Memory B cell (primary cell): ENCODE measurements at regions not wholly inside any gene's neighbourhood (a gene's known extent, or its start where the extent isn't known, plus 50 kb on each side); places are given as distances from the start of the nearest gene placed in this dataset.

Experiments used
- ATAC-seq: fragments of 150-1000 bp; cut with Tn5 transposase; 2 replicates; pipeline ENCODE4 v1.10.0; 2021; ENCODE audit warnings: low read depth, mild to moderate bottlenecking, moderate library complexity
- DNase-seq, 2 donors: peaks; one replicate each; pipeline ENCODE4 v3.0.0; 2022; ENCODE audit warnings: low spot score in 2 of 2
- H3K27ac Mint-ChIP-seq: one replicate; pipeline ENCODE4 v1.8.0; 2022; ENCODE audit warnings: mild to moderate bottlenecking, moderate library complexity, mixed read lengths
- H3K27me3 Mint-ChIP-seq: one replicate; pipeline ENCODE4 v1.8.0; 2022; ENCODE audit warnings: mixed read lengths
- H3K36me3 Mint-ChIP-seq: one replicate; pipeline ENCODE4 v1.8.0; 2022; ENCODE audit warnings: mild to moderate bottlenecking, mixed read lengths
- H3K4me1 Mint-ChIP-seq: one replicate; pipeline ENCODE4 v1.8.0; 2022; ENCODE audit warnings: mixed read lengths
- H3K4me3 Mint-ChIP-seq: one replicate; pipeline ENCODE4 v1.8.0; 2022; ENCODE audit warnings: mild to moderate bottlenecking, moderate library complexity, mixed read lengths
- H3K9me3 Mint-ChIP-seq: one replicate; pipeline ENCODE4 v1.8.0; 2022; ENCODE audit warnings: mixed read lengths

DNA sequence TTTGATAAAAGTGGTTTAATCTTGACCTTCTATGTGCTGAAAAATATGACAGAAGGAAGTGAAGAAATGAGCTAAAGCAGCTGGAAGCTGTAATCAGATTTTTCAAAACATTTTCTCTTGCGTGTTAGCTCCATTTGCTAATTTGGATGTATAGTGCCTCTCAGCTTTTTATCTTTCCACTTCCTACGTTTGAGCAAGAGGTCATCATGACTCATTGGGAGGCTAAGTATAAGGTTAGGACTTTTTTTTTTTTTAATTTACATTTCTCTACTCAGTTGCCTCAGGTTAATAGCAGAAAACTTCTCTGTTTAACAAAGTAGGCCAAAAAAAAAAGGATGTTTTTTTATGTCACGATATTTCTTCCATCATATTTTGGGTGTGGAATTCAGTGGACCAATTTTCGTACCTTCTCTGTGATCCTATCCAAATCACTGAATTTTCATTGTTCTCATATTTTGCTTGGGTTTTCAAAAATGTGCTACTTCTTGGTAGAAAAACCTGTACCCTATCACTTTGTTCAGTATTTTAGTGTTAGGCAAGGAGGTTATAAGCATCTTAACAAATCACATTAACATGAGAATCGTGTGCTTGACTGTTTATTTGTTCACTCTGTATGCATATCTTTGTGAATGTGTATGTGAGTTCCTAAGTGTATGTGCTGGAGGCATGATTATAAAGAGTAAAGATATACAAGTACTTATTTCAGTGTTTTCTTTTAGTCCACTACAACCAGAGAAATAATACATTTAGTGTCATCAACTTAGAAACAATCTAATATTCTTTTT lies 1028.3 kb upstream of the EYS start:
- Mint-ChIP-seq H3K4me3 (no peak overlapping the region), H3K9me3 (peaks cover 6% of the 10 kb centered on the region), H3K36me3 (no peaks in the 10 kb centered on the region), H3K27me3 (no peaks in the 10 kb centered on the region), H3K4me1 (no peaks in the 10 kb centered on the region), H3K27ac (no peak overlapping the region)
- ATAC-seq (no peak), DNase-seq (no peak)

DNA sequence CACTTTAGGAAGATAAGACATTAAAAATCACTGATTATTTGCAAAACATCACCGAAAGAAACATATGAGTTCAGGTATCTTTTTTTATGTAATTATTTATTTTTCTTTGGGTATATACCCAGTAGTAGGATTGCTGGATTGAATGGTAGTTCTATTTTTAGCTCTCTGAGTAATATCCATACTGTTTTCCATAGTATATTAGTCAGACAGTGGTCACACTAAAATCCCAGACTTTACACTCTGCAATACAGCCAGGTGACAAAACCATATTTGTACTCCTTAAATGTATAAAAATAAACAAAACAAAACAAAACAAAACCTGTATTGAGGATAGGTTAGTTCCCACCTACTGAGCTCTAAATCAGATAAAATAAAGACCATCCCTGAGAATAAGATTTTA lies 1024.3 kb upstream of the EYS start:
- Mint-ChIP-seq H3K9me3 (no peaks in the 10 kb centered on the region), H3K4me3 (no peak overlapping the region), H3K36me3 (no peaks in the 10 kb centered on the region), H3K27me3 (no peaks in the 10 kb centered on the region), H3K27ac (no peak overlapping the region), H3K4me1 (no peaks in the 10 kb centered on the region)
- no peak for ATAC-seq
- DNase-seq = no peak

DNA sequence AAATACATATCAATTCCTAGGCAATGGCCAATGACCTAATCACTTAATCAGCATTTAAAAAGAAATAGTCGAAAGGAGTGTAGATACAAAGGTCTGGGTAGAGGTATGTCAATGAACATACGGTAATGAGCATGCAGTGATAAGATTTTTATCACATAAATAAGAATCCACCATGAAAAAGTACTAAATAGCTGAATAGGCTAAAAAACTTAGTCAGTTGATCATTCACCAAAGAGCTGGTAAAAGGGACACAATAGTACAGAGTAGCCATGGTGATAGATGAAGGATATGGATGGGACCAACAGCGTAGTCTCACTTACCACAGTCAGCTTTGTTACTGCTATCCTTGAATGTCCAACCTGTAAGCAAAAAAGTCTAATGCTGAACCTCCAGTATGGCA lies 1018.6 kb upstream of the EYS start:
- H3K27ac Mint-ChIP-seq = no peak overlapping the region
- H3K4me1 Mint-ChIP-seq = no peaks in the 10 kb centered on the region
- ATAC-seq = no peak
- no peak for DNase-seq
- H3K4me3 Mint-ChIP-seq = no peak overlapping the region
- no peaks in the 10 kb centered on the region for H3K27me3 Mint-ChIP-seq
- no peaks in the 10 kb centered on the region for H3K36me3 Mint-ChIP-seq
- H3K9me3 Mint-ChIP-seq = no peaks in the 10 kb centered on the region

DNA sequence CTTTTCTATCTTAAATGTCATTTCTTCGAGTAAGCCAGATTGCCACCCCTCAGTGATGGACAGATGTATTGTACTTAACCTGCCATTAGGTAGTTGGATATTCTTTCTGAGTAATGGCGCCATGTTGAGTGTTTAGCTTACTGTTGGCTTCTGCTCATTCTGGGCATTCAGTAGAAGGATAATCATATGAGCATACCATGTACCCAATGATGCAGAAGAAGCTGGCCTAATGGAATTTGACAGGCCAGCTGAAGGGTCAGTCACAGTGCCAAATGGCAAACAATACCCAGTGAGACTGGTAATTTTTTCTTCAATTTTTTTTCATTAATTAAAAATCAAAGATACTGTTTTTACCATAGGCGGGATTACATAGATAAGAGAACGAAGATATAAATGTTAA lies 1010.8 kb upstream of the EYS start:
- no peak overlapping the region for H3K4me3 Mint-ChIP-seq
- ATAC-seq = no peak

DNA sequence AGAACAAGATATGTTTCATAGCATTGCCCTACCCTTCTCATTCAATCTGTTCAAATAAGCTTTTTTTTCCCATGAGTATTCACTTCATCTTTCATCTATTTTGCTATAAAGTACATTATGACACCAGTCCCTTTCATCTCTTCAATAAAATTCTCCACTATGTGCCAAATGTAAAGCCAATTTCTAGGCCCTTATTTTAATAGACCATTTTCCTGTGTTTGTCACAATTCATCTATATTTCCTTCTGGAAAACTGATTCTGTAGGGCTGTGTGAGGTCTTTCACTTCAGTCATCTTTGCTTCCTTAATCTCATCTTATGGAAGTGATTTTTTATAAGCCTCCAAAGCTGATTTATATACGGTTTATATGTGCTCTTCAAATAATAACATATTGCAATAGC lies 992.4 kb upstream of the EYS start:
- DNase-seq (no peak), ATAC-seq (no peak)
- Mint-ChIP-seq H3K27ac (no peak overlapping the region), H3K4me3 (no peak overlapping the region), H3K4me1 (no peaks in the 10 kb centered on the region), H3K27me3 (no peaks in the 10 kb centered on the region), H3K9me3 (peaks cover 4% of the 10 kb centered on the region), H3K36me3 (no peaks in the 10 kb centered on the region)

More for the DNA sequence above, 1010.8 kb upstream of the EYS start:
- Mint-ChIP-seq H3K36me3 (no peaks in the 10 kb centered on the region), H3K4me1 (no peaks in the 10 kb centered on the region), H3K9me3 (no peaks in the 10 kb centered on the region), H3K27me3 (no peaks in the 10 kb centered on the region), H3K27ac (no peak overlapping the region)
- DNase-seq = no peak

DNA sequence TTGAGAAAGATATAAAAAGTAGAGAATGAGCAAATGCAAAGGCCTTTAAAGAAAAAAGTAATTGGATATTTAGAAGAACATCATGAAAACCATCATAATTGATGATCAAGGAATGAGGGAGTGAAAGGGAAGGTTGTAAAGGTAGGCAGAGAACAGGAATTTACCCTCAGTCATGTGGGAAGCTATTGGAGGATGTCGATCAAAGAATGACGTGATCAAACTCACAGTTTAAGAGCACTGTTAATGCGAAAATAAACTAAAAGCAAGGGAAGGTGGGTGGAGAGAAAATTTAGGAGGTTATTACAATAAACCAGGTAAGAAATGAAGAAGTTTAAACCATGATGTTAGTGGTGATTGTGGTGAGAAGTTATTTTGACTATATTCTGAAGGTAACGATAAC lies 982.6 kb upstream of the EYS start:
- no peak for ATAC-seq
- Mint-ChIP-seq H3K9me3 (peaks cover 8% of the 10 kb centered on the region), H3K4me1 (no peaks in the 10 kb centered on the region), H3K27me3 (no peaks in the 10 kb centered on the region), H3K36me3 (no peaks in the 10 kb centered on the region), H3K4me3 (no peak overlapping the region), H3K27ac (no peak overlapping the region)
- no peak for DNase-seq

DNA sequence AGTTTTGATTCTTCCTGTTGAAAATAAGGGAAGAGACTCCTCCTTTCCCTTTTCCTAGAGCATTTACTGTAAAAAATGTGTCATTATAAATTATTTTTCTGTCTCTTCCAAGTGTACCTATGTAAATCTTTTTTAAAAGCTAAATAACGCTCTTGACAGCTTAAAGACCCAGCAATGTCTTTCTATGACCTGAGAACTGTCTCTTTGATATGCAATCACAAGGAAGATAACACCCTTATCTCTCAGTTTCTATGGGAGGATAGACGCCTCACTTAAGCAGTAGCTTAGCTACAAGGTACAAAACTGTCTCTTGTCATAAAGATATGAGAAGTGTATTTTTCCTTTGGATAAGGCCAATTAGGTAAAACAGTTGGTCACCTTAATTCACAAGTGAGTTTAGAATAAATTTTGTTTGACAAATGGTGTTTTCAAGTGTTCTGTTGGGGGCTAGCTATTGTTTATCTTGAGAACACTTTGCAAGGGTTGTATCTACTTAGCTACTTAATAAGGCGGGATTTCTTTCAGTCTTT lies 980.6 kb upstream of the EYS start:
- H3K27ac Mint-ChIP-seq = no peak overlapping the region
- no peak for DNase-seq
- peaks cover 8% of the 10 kb centered on the region for H3K9me3 Mint-ChIP-seq
- ATAC-seq = no peak
- no peaks in the 10 kb centered on the region for H3K36me3 Mint-ChIP-seq
- no peaks in the 10 kb centered on the region for H3K27me3 Mint-ChIP-seq
- H3K4me3 Mint-ChIP-seq = no peak overlapping the region
- no peaks in the 10 kb centered on the region for H3K4me1 Mint-ChIP-seq

DNA sequence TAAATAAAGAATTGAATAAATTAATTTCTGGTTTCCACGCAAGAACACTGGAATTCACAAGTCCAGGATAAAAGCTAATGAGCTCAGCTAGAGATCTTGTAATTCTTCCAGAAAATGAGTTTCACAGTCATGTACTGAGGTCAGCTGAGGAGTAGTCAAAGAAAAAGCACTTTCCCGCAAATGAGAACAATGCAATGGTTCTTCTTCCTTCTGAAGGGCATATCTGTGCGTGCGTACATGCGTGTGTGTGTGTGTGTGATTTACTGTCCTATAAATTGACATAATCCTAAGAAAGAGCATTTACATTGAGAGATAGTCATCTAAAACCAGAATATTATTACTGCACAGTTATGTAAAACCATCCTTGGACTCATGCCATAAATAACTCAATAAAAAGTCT lies 968.9 kb upstream of the EYS start:
- no peak for DNase-seq
- no peak for ATAC-seq
- Mint-ChIP-seq H3K27ac (no peak overlapping the region), H3K36me3 (no peaks in the 10 kb centered on the region), H3K4me1 (no peaks in the 10 kb centered on the region), H3K9me3 (peaks cover 1% of the 10 kb centered on the region), H3K4me3 (no peak overlapping the region), H3K27me3 (no peaks in the 10 kb centered on the region)

DNA sequence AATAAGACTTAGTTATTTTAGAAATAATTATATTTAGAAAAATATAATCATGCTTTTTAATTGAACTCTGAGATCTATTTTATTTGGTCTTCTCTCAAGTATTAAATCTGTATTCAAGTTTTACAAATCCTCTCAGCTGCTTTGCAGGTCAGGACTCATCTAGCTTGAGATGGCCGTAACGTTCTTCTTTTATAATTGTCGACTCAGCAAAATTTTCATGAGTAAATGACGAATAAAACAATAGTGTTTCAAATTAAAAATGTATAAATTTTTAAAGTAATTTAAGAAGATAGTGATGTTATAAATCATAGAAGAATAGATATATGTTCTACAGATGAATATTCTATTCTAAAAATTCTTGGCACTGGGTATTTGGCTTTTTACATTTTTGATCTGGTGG lies 957.1 kb upstream of the EYS start:
- DNase-seq = no peak
- H3K36me3 Mint-ChIP-seq = no peaks in the 10 kb centered on the region
- no peaks in the 10 kb centered on the region for H3K4me1 Mint-ChIP-seq
- H3K27ac Mint-ChIP-seq = no peak overlapping the region
- no peaks in the 10 kb centered on the region for H3K9me3 Mint-ChIP-seq
- no peaks in the 10 kb centered on the region for H3K27me3 Mint-ChIP-seq
- H3K4me3 Mint-ChIP-seq = no peak overlapping the region
- ATAC-seq = no peak

DNA sequence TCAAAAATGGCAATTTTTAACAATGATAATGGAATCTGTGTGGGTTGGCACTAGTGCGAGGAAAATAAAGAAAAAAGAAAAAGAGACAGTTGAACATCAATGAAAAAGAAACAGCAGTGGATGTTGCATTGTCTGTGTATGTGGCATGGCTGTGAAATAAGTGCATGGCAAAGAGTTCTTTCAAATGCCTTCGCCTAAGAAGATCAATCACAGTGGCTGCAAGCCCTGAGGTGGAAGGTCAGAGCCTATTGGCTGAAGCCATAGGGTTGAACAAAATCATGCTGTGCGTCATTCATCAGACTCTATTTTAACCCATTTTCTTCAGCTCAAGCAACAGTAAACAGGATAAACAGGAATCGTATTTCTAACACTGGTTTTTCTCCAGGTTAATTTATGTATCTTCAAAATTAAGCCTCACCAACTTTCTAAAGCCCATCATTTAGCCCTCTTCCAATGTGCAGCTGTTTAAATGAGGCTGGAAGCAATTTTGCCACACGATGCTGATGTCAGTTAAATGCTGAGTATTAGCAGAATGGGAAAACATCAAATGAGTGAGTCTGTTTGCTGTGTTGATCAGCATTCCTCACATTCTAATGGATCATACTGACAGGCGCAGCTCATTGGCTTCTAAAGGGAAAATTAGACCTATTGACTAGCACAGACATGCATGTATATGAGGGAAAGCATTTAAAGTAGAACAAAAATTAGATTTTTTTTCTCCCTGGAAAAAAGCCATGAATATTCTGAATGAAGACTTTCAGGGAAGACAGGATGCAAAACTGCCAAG lies 955.9 kb upstream of the EYS start:
- H3K9me3 Mint-ChIP-seq = no peaks in the 10 kb centered on the region
- ATAC-seq (no peak), DNase-seq (no peak)
- no peak overlapping the region for H3K4me3 Mint-ChIP-seq
- no peak overlapping the region for H3K27ac Mint-ChIP-seq
- no peaks in the 10 kb centered on the region for H3K36me3 Mint-ChIP-seq
- H3K27me3 Mint-ChIP-seq = no peaks in the 10 kb centered on the region
- H3K4me1 Mint-ChIP-seq = no peaks in the 10 kb centered on the region

DNA sequence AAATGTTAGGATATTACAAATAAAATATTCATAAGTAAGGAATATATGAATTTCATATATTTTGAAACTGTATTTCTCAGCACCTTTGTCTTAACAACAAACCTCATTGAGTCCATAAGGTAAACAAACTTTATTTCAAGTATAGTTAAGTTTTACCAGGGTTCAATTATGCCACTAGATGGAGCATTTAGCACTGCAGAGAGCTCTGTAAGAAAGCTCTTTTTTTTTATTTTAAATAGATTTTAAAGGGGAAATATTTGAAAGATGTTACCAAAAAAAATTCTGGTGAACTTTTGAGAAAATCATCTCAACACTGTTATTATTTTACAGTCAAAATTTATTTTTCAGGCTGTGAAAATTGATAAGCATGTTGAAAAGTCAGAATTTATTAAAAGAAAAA lies 955.2 kb upstream of the EYS start:
- Mint-ChIP-seq H3K4me3 (no peak overlapping the region), H3K27ac (no peak overlapping the region), H3K9me3 (no peaks in the 10 kb centered on the region), H3K27me3 (no peaks in the 10 kb centered on the region), H3K4me1 (no peaks in the 10 kb centered on the region), H3K36me3 (no peaks in the 10 kb centered on the region)
- no peak for DNase-seq
- ATAC-seq = no peak

DNA sequence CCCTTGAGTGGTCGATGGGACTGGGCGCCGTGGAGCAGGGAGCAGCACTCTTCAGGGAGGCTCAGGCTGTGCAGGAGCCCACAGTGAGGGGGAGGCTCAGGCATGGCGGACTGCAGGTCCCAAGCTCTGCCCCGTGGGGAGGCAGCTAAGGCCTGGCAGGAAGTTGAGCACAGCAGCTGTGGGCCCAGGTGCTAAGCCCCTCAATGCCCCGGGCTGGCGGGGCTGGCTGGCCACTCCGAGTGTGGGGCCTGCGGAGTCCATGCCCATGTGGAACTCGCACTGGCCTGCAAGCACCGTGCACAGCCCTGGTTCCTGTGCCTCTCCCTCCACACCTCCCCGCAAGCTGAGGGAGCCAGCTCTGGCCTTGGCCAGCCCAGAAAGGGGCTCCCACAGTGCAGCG lies 948.4 kb upstream of the EYS start:
- Mint-ChIP-seq H3K9me3 (peaks cover 3% of the 10 kb centered on the region), H3K36me3 (no peaks in the 10 kb centered on the region)

DNA sequence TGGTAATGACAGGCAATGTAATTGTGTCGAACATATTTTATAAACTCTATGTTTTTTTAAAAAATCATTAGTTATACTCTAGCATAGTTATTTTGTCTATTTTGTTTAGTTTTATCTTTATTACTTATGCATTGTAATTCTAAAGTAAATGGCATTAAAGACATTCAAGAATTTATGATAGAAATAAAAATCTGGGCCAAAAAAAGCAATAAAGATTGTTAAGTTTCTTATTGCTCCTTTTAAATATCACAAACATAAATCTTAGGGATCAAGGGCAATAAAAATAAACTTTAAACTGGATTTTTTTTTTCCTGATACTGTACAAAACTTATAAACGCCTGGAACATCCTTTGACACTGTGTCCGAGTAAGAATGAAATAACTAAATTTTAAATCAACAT lies 931.5 kb upstream of the EYS start:
- Mint-ChIP-seq H3K4me3 (no peak overlapping the region), H3K27ac (no peak overlapping the region), H3K4me1 (no peaks in the 10 kb centered on the region), H3K9me3 (peaks cover 9% of the 10 kb centered on the region), H3K36me3 (no peaks in the 10 kb centered on the region), H3K27me3 (no peaks in the 10 kb centered on the region)
- DNase-seq (no peak), ATAC-seq (no peak)

More for the DNA sequence above, 948.4 kb upstream of the EYS start:
- DNase-seq (no peak), ATAC-seq (no peak)
- no peak overlapping the region for H3K27ac Mint-ChIP-seq
- no peaks in the 10 kb centered on the region for H3K4me1 Mint-ChIP-seq
- no peak overlapping the region for H3K4me3 Mint-ChIP-seq
- H3K27me3 Mint-ChIP-seq = no peaks in the 10 kb centered on the region

DNA sequence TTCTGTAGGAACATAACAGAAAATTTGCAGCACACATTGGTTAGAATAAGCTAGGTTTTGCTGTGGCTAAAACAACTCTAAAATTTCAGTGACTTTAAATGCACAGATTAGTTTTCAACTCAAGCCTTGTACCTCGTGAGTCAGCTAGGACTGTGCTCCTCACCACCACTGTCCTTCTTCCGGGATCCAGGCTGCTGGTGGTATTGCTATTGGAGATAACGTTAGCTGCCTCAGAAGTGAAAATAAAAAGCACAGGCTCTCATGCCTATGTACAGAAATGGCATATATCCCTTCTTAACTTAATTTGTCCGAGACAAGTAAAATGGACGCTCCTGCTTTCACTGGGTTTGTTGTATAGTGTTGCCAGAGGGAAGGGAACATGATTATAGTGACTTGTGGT lies 931.1 kb upstream of the EYS start:
- Mint-ChIP-seq H3K9me3 (peaks cover 11% of the 10 kb centered on the region), H3K4me3 (no peak overlapping the region)

More for the DNA sequence above, 931.1 kb upstream of the EYS start:
- no peaks in the 10 kb centered on the region for H3K36me3 Mint-ChIP-seq
- no peaks in the 10 kb centered on the region for H3K27me3 Mint-ChIP-seq
- ATAC-seq (no peak), DNase-seq (no peak)
- no peak overlapping the region for H3K27ac Mint-ChIP-seq
- no peaks in the 10 kb centered on the region for H3K4me1 Mint-ChIP-seq
